Endothelial cell of umbilical vein (primary cell): ENCODE measurements at regions not wholly inside any gene's neighbourhood (a gene's known extent, or its start where the extent isn't known, plus 50 kb on each side); places are given as distances from the start of the nearest gene placed in this dataset.

Experiments
- BruUV-seq: library from RNA; stranded (reverse); fragments of 400-500 nt; replicated peaks from 2 replicates; lab custom pipeline; 2021; lab: Mats Ljungman, UMichigan
- CTCF ChIA-PET: fragments of 300-600, 350-600 bp; sonication (Branson Sonifier 250); formaldehyde crosslinking; loops from one replicate; lab custom pipeline; 2021; ENCODE audit warnings: antibody characterized with exemption, inconsistent platforms; lab: Charles Lee
- POLR2A ChIA-PET: fragments of 300-600, 350-600 bp; sonication (Branson Sonifier 250); formaldehyde crosslinking; loops from one replicate; lab custom pipeline; 2021; ENCODE audit warnings: antibody characterized with exemption, inconsistent platforms; lab: Charles Lee
- DNase-seq: peaks from one replicate; pipeline ENCODE4 v3.0.0-alpha.2; 2011; ENCODE audit warnings: low read depth, low spot score
- FAIRE-seq: peaks from 2 replicates; lab custom pipeline; 2011; peaks lifted over from hg19 to GRCh38; lab: Jason Lieb, UNC
- H2AFZ ChIP-seq: 2 replicates; pipeline ENCODE4 v1.6.0; 2012; ENCODE audit warnings: low read depth, low read length, control low read depth, inconsistent platforms
- H3K27ac ChIP-seq: 2 replicates; pipeline ENCODE4 v1.5.1; 2011; ENCODE audit warnings: low read depth, mild to moderate bottlenecking, control low read depth, low read length, moderate library complexity; ENCODE audit not compliant: insufficient read depth
- H3K27me3 ChIP-seq, 2 experiments: 2 replicates each; pipeline versions ENCODE4 v1.6.0 to v1.6.1; 2011; ENCODE audit warnings: low read length in 2 of 2, mixed read lengths in 1 of 2; ENCODE audit not compliant: control insufficient read depth in 2 of 2, insufficient read depth in 2 of 2
- H3K36me3 ChIP-seq, 2 experiments: 2 replicates in 1 of 2; 3 replicates in 1 of 2; pipeline ENCODE4 v1.5.1; 2011; ENCODE audit warnings: low read length in 2 of 2, mild to moderate bottlenecking in 1 of 2, moderate library complexity in 1 of 2; ENCODE audit not compliant: control insufficient read depth in 2 of 2, insufficient read depth in 2 of 2; ENCODE audit errors: extremely low read depth in 1 of 2
- H3K4me1 ChIP-seq: 3 replicates; pipeline ENCODE4 v1.5.1; 2011; ENCODE audit warnings: mild to moderate bottlenecking, low read length; ENCODE audit not compliant: control insufficient read depth, insufficient read depth; ENCODE audit errors: extremely low read depth
- H3K4me2 ChIP-seq: 2 replicates; pipeline ENCODE4 v1.6.1; 2011; ENCODE audit warnings: low read length, control low read depth, mixed read lengths; ENCODE audit not compliant: insufficient read depth
- H3K4me3 ChIP-seq, 3 experiments: fragments of 200-600 bp in 1 of 3; sonication (generic), shearing (Covaris generic) in 1 of 3; replicated peaks in 1 of 3; 2 replicates each; pipeline ENCODE4 v1.5.1; 2011 to 2016; ENCODE audit warnings: control low read depth in 3 of 3, low read length in 3 of 3, mild to moderate bottlenecking in 2 of 3, inconsistent platforms in 1 of 3, low read depth in 1 of 3, moderate library complexity in 1 of 3; ENCODE audit not compliant: insufficient read depth in 1 of 3
- H3K79me2 ChIP-seq: 2 replicates; pipeline ENCODE4 v1.6.0; 2012; ENCODE audit warnings: low read length, inconsistent platforms; ENCODE audit not compliant: control insufficient read depth, insufficient read depth
- H3K9ac ChIP-seq: replicated peaks from 2 replicates; pipeline ENCODE3; 2011; ENCODE audit warnings: low read length, control low read depth; ENCODE audit not compliant: insufficient read depth; ENCODE audit errors: extremely low read depth
- H3K9me1 ChIP-seq: replicated peaks from 3 replicates; pipeline ENCODE4 v1.6.0; 2011; ENCODE audit warnings: mild to moderate bottlenecking, low read length; ENCODE audit not compliant: control insufficient read depth, insufficient read depth; ENCODE audit errors: extremely low read depth
- H3K9me3 ChIP-seq: replicated peaks from 2 replicates; pipeline ENCODE4 v1.5.1; 2012; ENCODE audit warnings: low read length, inconsistent platforms; ENCODE audit not compliant: control insufficient read depth, insufficient read depth
- H4K20me1 ChIP-seq: replicated peaks from 2 replicates; pipeline ENCODE3; 2011; ENCODE audit warnings: mild to moderate bottlenecking, low read length; ENCODE audit not compliant: control insufficient read depth, insufficient read depth; ENCODE audit errors: extremely low read depth
- CTCF ChIP-seq, 2 donors: IDR thresholded peaks; 1 replicate in 1 of 2; 2 replicates in 1 of 2; pipeline ENCODE4 v1.5.1; 2011; ENCODE audit warnings: low read length in 2 of 2, mild to moderate bottlenecking in 2 of 2, moderate library complexity in 2 of 2, control low read depth in 1 of 2, inconsistent platforms in 1 of 2, low read depth in 1 of 2; ENCODE audit not compliant: insufficient read depth in 1 of 2; ENCODE audit errors: extremely low read depth in 1 of 2
- EZH2 ChIP-seq: IDR thresholded peaks from 2 replicates; pipeline ENCODE4 v1.6.1; 2012; ENCODE audit warnings: borderline replicate concordance, low read depth, mild to moderate bottlenecking, moderate library complexity, low read length, inconsistent platforms; ENCODE audit not compliant: severe bottlenecking
- FOS ChIP-seq: IDR thresholded peaks from 2 replicates; pipeline ENCODE4 v1.6.1; 2011; ENCODE audit warnings: mild to moderate bottlenecking, low read length, moderate library complexity, borderline replicate concordance; ENCODE audit not compliant: insufficient read depth
- GATA2 ChIP-seq: IDR thresholded peaks from 2 replicates; pipeline ENCODE4 v1.7.0; 2011; ENCODE audit warnings: low read depth, mild to moderate bottlenecking, moderate library complexity, mixed read lengths, low read length; ENCODE audit not compliant: insufficient read length, insufficient read depth
- JUN ChIP-seq: IDR thresholded peaks from 2 replicates; pipeline ENCODE4 v1.6.1; 2011; ENCODE audit warnings: borderline replicate concordance, low read depth; ENCODE audit not compliant: insufficient read length, insufficient read depth
- MAX ChIP-seq: IDR thresholded peaks from 2 replicates; pipeline ENCODE4 v1.6.1; 2011; ENCODE audit not compliant: insufficient read depth, insufficient read length
- MYC ChIP-seq: IDR thresholded peaks from one replicate; pipeline ENCODE4 v1.6.1; 2011; ENCODE audit warnings: mild to moderate bottlenecking, low read depth, low read length
- POLR2A ChIP-seq: IDR thresholded peaks from 2 replicates; pipeline ENCODE4 v1.6.1; 2012; ENCODE audit warnings: low read depth, mild to moderate bottlenecking, control low read depth, low read length
- POLR2AphosphoS5 ChIP-seq: IDR thresholded peaks from 2 replicates; pipeline ENCODE4 v1.6.1; 2012; ENCODE audit warnings: low read depth, mild to moderate bottlenecking, control low read depth, low read length, moderate library complexity; ENCODE audit not compliant: insufficient read depth
- dilution Hi-C: fragments of 300-500 bp; cut with MboI; formaldehyde crosslinking; loops from one replicate; pipeline ENCODE4 v1.15.0; 2019; ENCODE audit warnings: low sequenced_read_pairs; ENCODE audit not compliant: extremely low pct_ligation_motif_present
- intact Hi-C: fragments of 100-400 bp; cut with micrococcal nuclease; formaldehyde crosslinking; loops from one replicate; pipeline ENCODE4 v1.10.0; 2022

GRCh38 chr6:121668259-121668658 lies 232.8 kb downstream of the GJA1 start:
- Histone ChIP-seq H2AFZ (no peak overlapping the region), H3K27ac (no peak overlapping the region), H3K36me3 (no peaks in the 10 kb centered on the region), H3K4me2 (no peak overlapping the region), H3K9me1 (no peaks in the 10 kb centered on the region), H3K9me3 (no peaks in the 10 kb centered on the region), H4K20me1 (no peaks in the 10 kb centered on the region), H3K27me3 (no peaks in the 10 kb centered on the region), H3K79me2 (no peaks in the 10 kb centered on the region), H3K4me3 (no peak overlapping the region), H3K4me1 (peaks cover 14% of the 10 kb centered on the region), H3K9ac (no peak overlapping the region)
- dilution Hi-C loops, result loop anchor here (10.0 kb wide), 1 partner anchor 233 kb away; the partner anchor contains the start of gene GJA1
- POLR2A ChIA-PET, result no interaction called here
- intact Hi-C loops, result no loop called here
- DNase-seq (no peak), FAIRE-seq (no peak)
- CTCF ChIA-PET, result interaction anchor here (1.0 kb wide), 1 partner anchor 181 kb away, joined by 3 read pairs; no protein-coding TSS in a partner anchor
- TF ChIP-seq POLR2AphosphoS5 (no peak), JUN (no peak), CTCF (IDR thresholded peaks at IDR 0.05; ENCODE audit: extremely low read depth in 1 of 2, insufficient read depth in 1 of 2, low read depth in 1 of 2, low read length in 2 of 2) (no peak), EZH2 (no peak), GATA2 (no peak), MYC (no peak), FOS (no peak), MAX (no peak), POLR2A (no peak)
- no TSS peak for BruUV-seq
